SKM-1 treated with dmso at 0.1 percent for 144 hours (cell line): ENCODE measurements at regions not wholly inside any gene's neighbourhood (a gene's known extent, or its start where the extent isn't known, plus 50 kb on each side); places are given as distances from the start of the nearest gene placed in this dataset.
A peak's percentile ranks its signal among the peaks of the same experiment; 100 is the strongest.
"Not testable (repeated sequence)": the region's sequence is repeated elsewhere in the genome, so short reads cannot be mapped to it uniquely, and the experiment has no call there.

ENCODE experiments used
- DNase-seq: peaks from one replicate; lab custom pipeline; 2025; ENCODE audit not compliant: unreplicated experiment; lab: John Stamatoyannopoulos, UW

GRCh38 chrX:128653524-128654060, 601.4 kb upstream of the ACTRT1 start:
- DNase-seq = no peak

GRCh38 chrX:128650326-128650725, 598.1 kb upstream of the ACTRT1 start:
- no peak for DNase-seq

GRCh38 chrX:128634754-128635153, 582.6 kb upstream of the ACTRT1 start:
- DNase-seq = peak; percentile 2

GRCh38 chrX:128623361-128623760, 571.2 kb upstream of the ACTRT1 start:
- no peak for DNase-seq

- no peak for DNase-seq
Observed at GRCh38 chrX:128622296-128622695, 570.1 kb upstream of the ACTRT1 start.

GRCh38 chrX:128619490-128619889, 567.3 kb upstream of the ACTRT1 start:
- no peak for DNase-seq

GRCh38 chrX:128616933-128617332, 564.7 kb upstream of the ACTRT1 start:
- DNase-seq = no peak

GRCh38 chrX:128606817-128607216, 554.6 kb upstream of the ACTRT1 start:
- not testable (repeated sequence) for DNase-seq

- not testable (repeated sequence) for DNase-seq
Observed at GRCh38 chrX:128606357-128606756, 554.2 kb upstream of the ACTRT1 start.

- DNase-seq = no peak
Observed at GRCh38 chrX:128601706-128602105, 549.5 kb upstream of the ACTRT1 start.

GRCh38 chrX:128599632-128600031, 547.4 kb upstream of the ACTRT1 start:
- no peak for DNase-seq

- DNase-seq = no peak
Observed at GRCh38 chrX:128582036-128582435, 529.8 kb upstream of the ACTRT1 start.

GRCh38 chrX:128581615-128582014, 529.4 kb upstream of the ACTRT1 start:
- no peak for DNase-seq

- no peak for DNase-seq
Observed at GRCh38 chrX:128543114-128543513, 490.9 kb upstream of the ACTRT1 start.

- no peak for DNase-seq
Observed at GRCh38 chrX:128518508-128518907, 466.3 kb upstream of the ACTRT1 start.

- no peak for DNase-seq
Observed at GRCh38 chrX:128517691-128518090, 465.5 kb upstream of the ACTRT1 start.

- no peak for DNase-seq
Observed at GRCh38 chrX:128504496-128504895, 452.3 kb upstream of the ACTRT1 start.

GRCh38 chrX:128464116-128464515, 411.9 kb upstream of the ACTRT1 start:
- DNase-seq = peak; percentile 1

GRCh38 chrX:128460835-128461234, 408.6 kb upstream of the ACTRT1 start:
- DNase-seq = no peak

- DNase-seq = no peak
Observed at GRCh38 chrX:128458888-128459287, 406.7 kb upstream of the ACTRT1 start.

GRCh38 chrX:128457674-128458073, 405.5 kb upstream of the ACTRT1 start:
- no peak for DNase-seq

- no peak for DNase-seq
Observed at GRCh38 chrX:128439159-128439558, 387.0 kb upstream of the ACTRT1 start.

- no peak for DNase-seq
Observed at GRCh38 chrX:128438082-128438481, 385.9 kb upstream of the ACTRT1 start.
